HG02623 (cell line): ENCODE measurements at regions not wholly inside any gene's neighbourhood (a gene's known extent, or its start where the extent isn't known, plus 50 kb on each side); places are given as distances from the start of the nearest gene placed in this dataset.
A peak's percentile ranks its signal among the peaks of the same experiment; 100 is the strongest.
"Not testable (repeated sequence)": the region's sequence is repeated elsewhere in the genome, so short reads cannot be mapped to it uniquely, and the experiment has no call there.

Source experiments
- ATAC-seq: cut with Tn5 transposase; IDR thresholded peaks from one replicate; pipeline ENCODE4 v1.9.1; 2021; ENCODE audit warnings: moderate library complexity; ENCODE audit not compliant: unreplicated experiment

DNA sequence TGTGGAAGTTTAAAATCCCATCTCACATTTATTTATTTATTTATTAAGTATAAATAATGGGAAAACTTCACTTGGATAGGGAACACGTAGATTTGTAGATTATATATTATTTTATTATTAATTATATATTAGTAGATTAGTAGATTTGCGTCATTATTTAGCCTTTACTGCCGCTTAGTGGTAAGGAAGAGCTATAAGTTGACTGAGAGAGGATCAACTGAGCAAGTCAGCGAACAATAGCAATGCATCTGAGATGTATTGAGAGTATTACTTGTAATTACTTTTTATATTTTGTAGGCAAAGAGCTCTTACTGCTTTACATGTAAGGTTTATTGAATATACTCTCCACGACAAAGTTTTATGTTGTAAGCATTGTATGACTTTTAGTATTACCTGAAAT is 244.5 kb upstream of the ANKRD30A start:
- ATAC-seq, result no peak

DNA sequence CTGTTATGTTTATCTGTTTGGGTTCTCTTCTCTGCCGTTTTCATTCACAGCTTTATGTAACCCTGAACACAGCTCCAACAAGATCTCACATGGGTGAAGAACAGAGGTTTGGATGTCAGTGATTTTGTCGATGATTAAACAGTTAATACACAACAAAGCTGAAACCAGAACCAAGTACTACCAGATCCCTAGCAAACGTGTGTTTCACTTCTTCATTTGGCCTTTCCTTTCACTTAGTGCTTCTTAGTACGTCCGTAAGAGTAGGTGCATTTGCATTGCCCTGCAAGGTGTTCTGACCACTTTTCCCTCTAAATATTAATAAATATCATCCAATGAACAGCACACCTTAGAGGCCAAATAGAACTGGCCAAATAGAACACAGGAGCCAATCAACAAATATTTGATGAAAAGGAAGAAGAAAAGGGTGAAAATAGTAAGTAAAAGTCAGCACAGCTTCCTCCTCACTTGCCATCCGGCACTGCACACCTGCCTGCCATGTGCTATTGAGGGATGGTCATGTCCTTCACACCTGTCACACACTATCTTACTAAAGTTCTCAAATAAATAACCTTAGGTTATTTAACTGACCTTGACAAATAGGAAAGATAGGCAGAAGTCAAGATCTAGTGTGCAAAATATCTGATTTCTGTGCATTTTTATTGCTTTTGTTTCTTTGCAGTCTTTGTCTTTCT is 252.6 kb upstream of the ANKRD30A start:
- peak; percentile 88 for ATAC-seq

GRCh38 chr10:36840788-36841187 is 284.6 kb upstream of the ANKRD30A start:
- no peak for ATAC-seq

DNA sequence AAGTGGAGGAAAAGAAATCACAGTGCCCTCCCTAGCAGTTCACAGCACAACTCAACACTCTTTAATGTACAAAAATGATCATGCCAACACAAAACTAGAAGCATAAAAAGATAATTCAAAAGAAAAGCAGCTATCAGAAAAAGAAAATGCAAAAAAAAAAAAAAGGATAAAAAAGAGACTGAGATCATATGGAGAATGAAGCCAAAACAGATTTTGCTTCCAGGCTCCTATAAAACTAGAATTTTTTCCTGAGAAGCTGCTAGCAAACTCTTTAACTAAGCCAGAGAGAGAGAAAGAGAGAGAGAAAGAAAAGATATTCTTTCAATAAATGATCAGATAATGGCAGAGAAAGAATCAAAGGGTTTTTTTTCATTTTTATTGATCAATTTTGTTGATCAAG is 288.0 kb upstream of the ANKRD30A start:
- ATAC-seq, result no peak

- no peak for ATAC-seq
Measured at GRCh38 chr10:36819781-36820180, 305.6 kb upstream of the ANKRD30A start.

DNA sequence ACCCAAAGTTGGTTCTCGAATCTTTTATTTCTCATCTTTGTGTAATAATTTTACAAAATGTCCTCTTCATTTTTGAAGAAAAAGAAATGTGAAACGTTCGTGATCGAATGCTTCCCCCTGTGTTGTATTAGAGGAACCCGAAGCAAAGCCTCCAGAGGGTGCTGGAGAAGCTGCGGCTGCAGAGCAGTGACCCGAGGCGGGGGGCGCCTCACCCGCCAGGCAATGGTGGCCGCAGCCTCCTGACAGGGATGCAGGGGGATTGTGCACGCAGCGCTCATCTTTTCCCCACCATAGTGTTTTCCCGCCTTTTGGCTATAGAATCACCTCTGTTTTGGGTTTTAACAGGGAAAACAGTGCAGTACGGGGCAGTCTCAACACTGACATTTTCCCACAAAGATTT is 307.5 kb upstream of the ANKRD30A start:
- no peak for ATAC-seq

GRCh38 chr10:36808625-36809362 is 316.6 kb upstream of the ANKRD30A start:
- ATAC-seq, result no peak

GRCh38 chr10:36803229-36803628 is 322.2 kb upstream of the ANKRD30A start:
- ATAC-seq, result no peak

GRCh38 chr10:36802490-36803153 is 322.8 kb upstream of the ANKRD30A start:
- ATAC-seq, result no peak

DNA sequence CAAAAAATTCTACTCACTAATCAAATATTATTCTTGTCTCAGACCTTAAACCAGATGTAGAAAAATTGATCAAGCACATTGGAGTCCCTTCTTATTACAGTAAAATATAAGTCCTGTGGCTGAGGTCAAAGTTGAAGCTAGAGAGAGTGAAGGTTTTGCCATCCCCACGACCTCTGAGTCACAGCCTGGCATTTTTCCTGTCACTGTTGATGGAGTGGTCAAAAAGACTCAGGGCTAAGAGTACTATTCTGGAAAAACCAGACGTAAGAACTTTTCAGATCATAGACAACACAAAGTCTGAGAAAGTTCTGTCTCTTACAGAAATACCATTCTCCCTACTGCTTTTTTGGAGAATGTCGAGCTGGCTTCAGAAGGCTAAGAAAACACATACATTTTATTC is 323.7 kb upstream of the ANKRD30A start:
- no peak for ATAC-seq

DNA sequence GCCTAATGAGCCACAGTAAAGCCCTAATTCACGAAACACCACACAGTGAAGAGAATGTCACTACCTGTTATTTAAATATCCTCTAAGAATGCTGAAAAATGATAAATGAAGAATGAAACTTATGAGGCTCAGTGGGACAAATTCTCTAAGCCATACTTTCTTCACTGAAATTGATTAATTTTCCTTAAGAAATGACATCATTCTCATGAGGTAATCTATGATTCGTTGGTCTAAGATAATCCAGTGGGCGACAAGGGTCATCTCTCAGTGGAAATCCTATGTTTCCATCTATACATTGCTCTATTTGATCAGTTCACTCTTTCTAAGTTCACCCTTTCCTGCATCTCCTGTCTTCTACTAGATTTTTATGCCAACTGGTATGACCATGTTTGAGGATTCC is 330.4 kb upstream of the ANKRD30A start:
- no peak for ATAC-seq

DNA sequence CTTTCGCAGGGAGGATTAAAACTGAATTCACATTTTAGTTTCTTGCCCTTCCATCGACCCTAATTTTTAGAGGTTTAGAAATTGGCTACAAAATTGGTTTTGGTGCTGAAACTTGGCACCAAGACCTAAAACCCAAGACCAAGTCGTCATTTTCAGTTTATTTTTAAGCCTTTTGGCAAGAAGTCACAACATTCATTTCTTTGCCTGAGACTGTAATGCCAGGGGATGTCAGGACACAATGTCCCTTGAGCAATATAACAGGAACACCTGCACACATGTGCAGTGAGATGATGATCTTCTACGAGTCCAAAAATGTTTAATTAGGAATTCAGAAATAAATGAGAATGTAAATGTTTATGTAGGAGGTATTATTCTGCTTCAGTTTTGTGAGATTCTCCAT is 335.4 kb upstream of the ANKRD30A start:
- ATAC-seq, result no peak

DNA sequence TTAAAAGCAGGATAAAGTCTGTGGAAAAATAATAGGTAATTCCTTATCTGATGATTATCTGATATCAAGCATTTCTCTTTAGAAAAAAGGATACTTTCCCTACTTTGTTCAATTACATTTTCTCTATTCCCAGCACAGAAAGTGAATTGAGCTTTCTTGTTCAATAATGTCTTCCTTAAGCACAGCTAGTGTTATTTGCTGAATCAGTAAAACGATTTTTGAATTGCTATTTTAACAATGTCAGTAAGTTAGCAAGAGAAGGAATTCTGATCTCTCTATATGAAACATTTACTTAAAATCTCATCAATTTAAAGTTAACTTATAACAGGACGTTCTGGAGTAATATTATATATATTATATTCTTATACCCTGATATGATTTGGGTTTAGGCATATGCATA is 337.2 kb upstream of the ANKRD30A start:
- ATAC-seq, result no peak

GRCh38 chr10:36783400-36783799 is 342.0 kb upstream of the ANKRD30A start:
- no peak for ATAC-seq

GRCh38 chr10:36781570-36781969 is 343.8 kb upstream of the ANKRD30A start:
- ATAC-seq, result no peak

GRCh38 chr10:36780158-36780557 is 345.2 kb upstream of the ANKRD30A start:
- ATAC-seq, result no peak

DNA sequence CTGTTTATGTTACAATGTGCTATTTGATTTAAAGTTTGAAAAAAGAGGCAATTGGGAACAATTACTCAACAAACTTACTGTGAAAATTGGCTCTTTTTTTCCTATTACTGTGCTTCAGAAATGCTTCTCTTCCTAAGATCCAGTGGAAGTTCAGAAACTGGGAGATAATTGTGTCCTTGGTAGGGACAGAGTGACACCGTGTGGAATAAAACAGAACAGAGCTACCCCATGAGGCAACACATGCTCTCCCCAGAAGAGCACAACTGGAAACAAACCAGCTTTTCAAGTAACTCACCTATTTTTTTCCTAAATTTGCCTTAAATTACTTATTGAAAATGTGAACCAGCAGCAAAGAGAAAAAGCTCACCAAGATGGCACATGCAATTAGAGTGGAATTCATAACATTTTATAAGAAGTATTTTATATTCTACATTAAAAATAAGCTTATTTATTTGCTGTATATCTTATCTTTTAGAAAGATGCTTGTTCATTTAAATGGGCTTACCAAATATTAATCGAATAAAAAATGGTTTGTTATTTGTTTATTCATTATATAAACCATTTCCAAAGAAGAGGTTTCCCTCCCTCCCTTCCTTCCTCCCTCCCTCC is 346.1 kb upstream of the ANKRD30A start:
- no peak for ATAC-seq

DNA sequence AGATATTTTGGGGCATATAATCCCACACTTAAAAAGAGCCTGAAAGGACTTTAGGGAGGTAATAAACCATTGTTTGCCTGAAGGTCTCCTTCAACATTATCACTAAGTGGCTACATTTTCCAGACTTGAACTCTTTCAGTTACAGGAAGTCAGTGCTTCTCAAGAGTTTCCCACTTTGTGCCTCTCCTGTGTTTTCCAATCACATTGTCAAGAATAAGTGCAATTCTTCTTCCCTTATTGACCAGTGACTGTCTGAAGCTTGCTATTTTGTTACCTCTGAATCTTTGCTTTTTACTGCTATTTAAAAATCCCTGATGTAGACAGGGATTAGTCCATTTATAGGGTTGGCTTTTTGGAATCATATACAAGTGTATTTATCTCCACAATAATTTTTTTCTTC is 346.7 kb upstream of the ANKRD30A start:
- ATAC-seq, result no peak

- no peak for ATAC-seq
Measured at GRCh38 chr10:36773652-36774051, 351.7 kb upstream of the ANKRD30A start.

- no peak for ATAC-seq
Measured at GRCh38 chr10:36771725-36772124, 353.7 kb upstream of the ANKRD30A start.

DNA sequence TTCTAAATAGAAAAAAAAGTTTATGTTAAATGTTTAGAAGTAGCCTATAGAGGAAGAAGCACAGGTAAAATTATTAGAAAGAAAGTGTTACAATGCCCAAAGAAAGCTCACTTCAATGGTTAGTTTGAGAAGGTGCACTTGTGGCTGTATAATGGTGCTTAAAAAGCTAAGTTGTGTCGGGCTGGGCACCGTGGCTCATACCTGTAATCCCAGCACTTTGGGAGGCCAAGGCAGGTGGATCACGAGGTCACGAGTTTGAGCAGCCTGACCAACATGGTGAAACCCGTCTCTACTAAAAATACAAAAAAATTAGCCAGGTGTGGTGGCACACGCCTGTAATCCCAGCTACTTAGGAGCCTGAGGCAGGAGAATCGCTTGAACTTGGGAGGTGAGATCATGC is 355.7 kb upstream of the ANKRD30A start:
- not testable (repeated sequence) for ATAC-seq

DNA sequence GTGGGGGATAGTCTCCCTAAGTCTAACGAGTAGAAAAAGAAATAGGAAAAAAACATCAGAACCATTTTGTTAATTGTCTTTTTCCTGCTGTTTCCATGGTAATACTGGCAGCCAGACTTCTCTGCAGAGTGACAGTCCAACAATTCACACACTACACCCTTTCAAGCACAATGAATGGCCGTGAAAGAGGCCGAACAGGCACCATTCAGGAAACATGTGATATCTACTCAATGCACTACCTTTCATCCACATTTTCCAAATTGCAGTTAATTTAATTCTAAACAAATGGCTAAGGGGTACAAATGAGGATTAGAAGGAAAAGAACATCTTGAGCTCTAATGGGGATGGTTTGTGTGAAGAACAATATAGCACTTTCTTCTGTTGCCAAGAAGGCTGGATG is 358.5 kb upstream of the ANKRD30A start:
- no peak for ATAC-seq
